Liver (tissue), 7 donors: ENCODE measurements at regions not wholly inside any gene's neighbourhood (a gene's known extent, or its start where the extent isn't known, plus 50 kb on each side); places are given as distances from the start of the nearest gene placed in this dataset.
"Not testable (repeated sequence)": the region's sequence is repeated elsewhere in the genome, so short reads cannot be mapped to it uniquely, and the experiment has no call there.

Experiments used
- DNase-seq: peaks from one replicate; pipeline ENCODE4 v3.0.0-alpha.2; 2017; ENCODE audit warnings: low spot score
- H3K27ac ChIP-seq, 2 donors: one replicate each; pipeline ENCODE4 v1.7.0; 2013; ENCODE audit warnings: inconsistent platforms in 2 of 2, low read length in 2 of 2, control low read depth in 1 of 2, low read depth in 1 of 2, mild to moderate bottlenecking in 1 of 2
- H3K27me3 ChIP-seq, 4 donors: one replicate each; pipeline versions ENCODE4 v1.6.1 to v1.7.0; 2013; ENCODE audit warnings: low read length in 3 of 4, inconsistent platforms in 1 of 4, mild to moderate bottlenecking in 1 of 4, moderate library complexity in 1 of 4; ENCODE audit not compliant: control insufficient read depth in 4 of 4, insufficient read depth in 4 of 4
- H3K36me3 ChIP-seq, 4 donors: one replicate each; pipeline versions ENCODE4 v1.6.1 to v1.7.0; 2013; ENCODE audit warnings: low read length in 3 of 4, mild to moderate bottlenecking in 3 of 4, low read depth in 1 of 4, moderate library complexity in 1 of 4; ENCODE audit not compliant: control insufficient read depth in 4 of 4, insufficient read depth in 3 of 4
- H3K4me1 ChIP-seq, 4 donors: one replicate each; pipeline versions ENCODE4 v1.6.1 to v1.7.0; 2013; ENCODE audit warnings: low read length in 3 of 4, mild to moderate bottlenecking in 3 of 4, moderate library complexity in 1 of 4; ENCODE audit not compliant: control insufficient read depth in 4 of 4, insufficient read depth in 4 of 4
- H3K4me3 ChIP-seq, 3 donors: one replicate each; pipeline versions ENCODE4 v1.6.1 to v1.7.0; 2013; ENCODE audit warnings: low read length in 3 of 3, control low read depth in 1 of 3, low read depth in 1 of 3, mild to moderate bottlenecking in 1 of 3
- H3K9ac ChIP-seq, 2 donors: one replicate each; pipeline ENCODE4 v1.7.0; 2013; ENCODE audit warnings: low read length in 2 of 2, mild to moderate bottlenecking in 2 of 2, moderate library complexity in 2 of 2, control low read depth in 1 of 2, low read depth in 1 of 2
- H3K9me3 ChIP-seq, 4 donors: one replicate each; pipeline versions ENCODE4 v1.6.1 to v1.7.0; 2013; ENCODE audit warnings: low read length in 3 of 4; ENCODE audit not compliant: control insufficient read depth in 4 of 4
- EGR1 ChIP-seq, 2 donors: IDR thresholded peaks; 2 replicates each; pipeline ENCODE4 v1.6.1; 2016 to 2018; ENCODE audit warnings: antibody characterized with exemption in 2 of 2, low read depth in 2 of 2
- HNF4A ChIP-seq, 2 donors: conservative IDR thresholded peaks; 2 replicates each; pipeline ENCODE4 v1.6.1; 2016; ENCODE audit warnings: antibody characterized with exemption in 2 of 2, mild to moderate bottlenecking in 2 of 2
- HNF4G ChIP-seq: IDR thresholded peaks from 2 replicates; pipeline ENCODE4 v1.6.1; 2016; ENCODE audit warnings: antibody characterized with exemption
- JUND ChIP-seq, 2 donors: IDR thresholded peaks; 2 replicates each; pipeline ENCODE4 v1.6.1; 2016; ENCODE audit warnings: antibody characterized with exemption in 2 of 2
- NR2F2 ChIP-seq: IDR thresholded peaks from 2 replicates; pipeline ENCODE4 v1.6.1; 2016; ENCODE audit warnings: antibody characterized with exemption
- SP1 ChIP-seq: IDR thresholded peaks from 2 replicates; pipeline ENCODE4 v1.6.1; 2018; ENCODE audit warnings: antibody characterized with exemption, mild to moderate bottlenecking
- TAF1 ChIP-seq: conservative IDR thresholded peaks from 2 replicates; pipeline ENCODE4 v1.6.1; 2016; ENCODE audit warnings: antibody characterized with exemption, mild to moderate bottlenecking
- ZBTB33 ChIP-seq: IDR thresholded peaks from 2 replicates; pipeline ENCODE4 v1.6.1; 2016; ENCODE audit warnings: antibody characterized with exemption
- WGBS: extraction: QIAGEN DNeasy Blood & Tissue Kit; methylation state at CpG from one replicate; pipeline ENCODE4 v1.1.7; 2013; 5-methylcytosine and 5-hydroxymethylcytosine counted together
- donor health status: healthy.
- donor health status: healthy.
- donor health status: healthy.
- donor health status: healthy.

- Histone ChIP-seq H3K9me3 (no peaks in the 10 kb centered on the region), H3K4me3 (no peak overlapping the region), H3K4me1 (no peaks in the 10 kb centered on the region), H3K27me3 (no peaks in the 10 kb centered on the region), H3K9ac (no peak overlapping the region), H3K27ac (no peak overlapping the region), H3K36me3 (no peaks in the 10 kb centered on the region)
- TF ChIP-seq NR2F2, result no peak
- TF ChIP-seq SP1, result no peak
- no peak for DNase-seq
- WGBS, result 90% methylated on average over 8 of the region's 8 CpGs
Measured at GRCh38 chr10:21368022-21368582, 157.4 kb downstream of the SKIDA1 start.

GRCh38 chr10:21366108-21366507, 159.4 kb downstream of the SKIDA1 start:
- 92% methylated on average over 6 of the region's 6 CpGs for WGBS
- not testable (repeated sequence) for H3K9ac ChIP-seq, H3K27ac ChIP-seq, H3K4me3 ChIP-seq, DNase-seq, H3K36me3 ChIP-seq, H3K9me3 ChIP-seq, H3K27me3 ChIP-seq, H3K4me1 ChIP-seq

GRCh38 chr10:21364196-21365114, 161.0 kb downstream of the SKIDA1 start:
- Histone ChIP-seq H3K36me3 (no peaks in the 10 kb centered on the region), H3K9ac (no peak overlapping the region), H3K27ac (peak overlapping the region; percentile 10 to 58), H3K4me3 (no peak overlapping the region), H3K4me1 (no peaks in the 10 kb centered on the region), H3K27me3 (no peaks in the 10 kb centered on the region), H3K9me3 (no peaks in the 10 kb centered on the region)
- WGBS, result 56% methylated on average over 11 of the region's 11 CpGs
- TF ChIP-seq NR2F2 (peak; percentile 66), EGR1 (IDR thresholded peaks at IDR 0.05; ENCODE audit: low read depth in 2 of 2) (no peak), JUND (IDR thresholded peaks at IDR 0.05) (no peak), HNF4A (conservative IDR thresholded peaks at IDR 0.05) (peak; percentile 10 to 42)
- DNase-seq, result no peak

GRCh38 chr10:21363731-21364104, 161.8 kb downstream of the SKIDA1 start:
- Histone ChIP-seq H3K27me3 (no peaks in the 10 kb centered on the region), H3K27ac (peak overlapping the region in 1 of 2 donors; percentile 58), H3K9me3 (no peaks in the 10 kb centered on the region), H3K36me3 (no peaks in the 10 kb centered on the region), H3K9ac (no peak overlapping the region), H3K4me3 (no peak overlapping the region), H3K4me1 (no peaks in the 10 kb centered on the region)
- 91% methylated on average over 3 of the region's 3 CpGs for WGBS
- DNase-seq, result no peak
- TF ChIP-seq ZBTB33, result no peak
- TF ChIP-seq HNF4G, result no peak
- TF ChIP-seq TAF1, result no peak
